Psoas muscle (tissue), 7 donors: ENCODE measurements at regions not wholly inside any gene's neighbourhood (a gene's known extent, or its start where the extent isn't known, plus 50 kb on each side); places are given as distances from the start of the nearest gene placed in this dataset.

ENCODE experiments used
- ATAC-seq, 4 donors: fragments of 200-7000 bp; cut with Tn5 transposase; one replicate each; pipeline ENCODE4 v1.9.1; 2020; ENCODE audit warnings: moderate library complexity in 3 of 4, mild to moderate bottlenecking in 2 of 4
- DNase-seq, 2 donors: peaks; one replicate each; pipeline ENCODE4 v3.0.0-alpha.2; 2020
- H3K27ac ChIP-seq: fragments of 200-600 bp; one replicate; pipeline ENCODE4 v1.8.0; 2022
- H3K27me3 ChIP-seq, 3 donors: fragments of 200-600 bp in 1 of 3; one replicate each; pipeline versions ENCODE4 v1.6.1 to v1.8.0; 2013 to 2022; ENCODE audit warnings: low read length in 2 of 3, mild to moderate bottlenecking in 2 of 3, moderate library complexity in 1 of 3; ENCODE audit not compliant: insufficient read depth in 3 of 3
- H3K36me3 ChIP-seq, 2 donors: fragments of 200-600 bp in 1 of 2; one replicate each; pipeline versions ENCODE4 v1.6.1 to v1.8.0; 2013 to 2022; ENCODE audit warnings: low read depth in 1 of 2, mild to moderate bottlenecking in 1 of 2, moderate library complexity in 1 of 2; ENCODE audit not compliant: insufficient read depth in 1 of 2
- H3K4me1 ChIP-seq: fragments of 200-600 bp; one replicate; pipeline ENCODE4 v1.8.0; 2022
- H3K4me3 ChIP-seq: fragments of 200-600 bp; one replicate; pipeline ENCODE4 v1.8.0; 2022; ENCODE audit warnings: mild to moderate bottlenecking
- H3K9me3 ChIP-seq: fragments of 200-600 bp; one replicate; pipeline ENCODE4 v1.8.0; 2022
- CTCF ChIP-seq: fragments of 200-600 bp; IDR thresholded peaks from one replicate; pipeline ENCODE4 v1.8.0; 2022; ENCODE audit warnings: antibody characterized with exemption
- whole genome bisulfite sequencing, 3 donors: extraction: QIAGEN DNeasy Blood & Tissue Kit; methylation state at CpG; one replicate each; pipeline versions ENCODE4 v1.1.6 to v1.1.7; 2013; 5-methylcytosine and 5-hydroxymethylcytosine counted together
- intact Hi-C, 2 donors: fragments of 100-400 bp; cut with DNase I; formaldehyde crosslinking; loops; one replicate each; pipeline versions ENCODE4 v1.11.0 to v1.14.2; 2022
- donor health status: healthy with polysubstance abuse.
- donor health status: DM: no; HTN: no; CAD: no; lungs with moderate emphysema.
- donor health status: Bipolar disorder and iron deficiency.
- donor health status: healthy.
- donor health status: DM: yes; HTN: yes; CAD: no.
- donor health status: DM: no; HTN: no; CAD: no.
- donor health status: DM: yes; HTN: yes; CAD: no.

GRCh38 chr6:16976385-16977183, 125.3 kb upstream of the STMND1 start:
- no peak for ATAC-seq

GRCh38 chr6:16974704-16975359, 127.0 kb upstream of the STMND1 start:
- no peak overlapping the region for H3K27ac ChIP-seq
- H3K4me3 ChIP-seq, result no peak overlapping the region
- no peak for TF ChIP-seq CTCF
- intact Hi-C loops, result no loop called here
- no peak for DNase-seq
- ATAC-seq, result no peak
- no peaks in the 10 kb centered on the region for H3K4me1 ChIP-seq
- H3K36me3 ChIP-seq, result no peaks in the 10 kb centered on the region
- no peaks in the 10 kb centered on the region for H3K9me3 ChIP-seq
- H3K27me3 ChIP-seq, result peaks cover 0 to 22% (median 2%) of the 10 kb centered on the region in 3 donors
- 51 to 70% (median 55%) methylated on average over 6 of the region's 6 CpGs for WGBS, 3 donors

More at GRCh38 chr6:16976385-16977183, 125.3 kb upstream of the STMND1 start:
- no peak for TF ChIP-seq CTCF
- no peaks in the 10 kb centered on the region for H3K4me1 ChIP-seq
- no peaks in the 10 kb centered on the region for H3K36me3 ChIP-seq
- WGBS, 3 donors, result 94 to 95% (median 94%) methylated on average over 7 of the region's 7 CpGs
- H3K27ac ChIP-seq, result no peak overlapping the region
- no peaks in the 10 kb centered on the region for H3K9me3 ChIP-seq
- DNase-seq, result no peak
- H3K4me3 ChIP-seq, result no peak overlapping the region
- H3K27me3 ChIP-seq, result peaks cover 0 to 33% (median 3%) of the 10 kb centered on the region in 3 donors
- intact Hi-C loops, result no loop called here

DNA sequence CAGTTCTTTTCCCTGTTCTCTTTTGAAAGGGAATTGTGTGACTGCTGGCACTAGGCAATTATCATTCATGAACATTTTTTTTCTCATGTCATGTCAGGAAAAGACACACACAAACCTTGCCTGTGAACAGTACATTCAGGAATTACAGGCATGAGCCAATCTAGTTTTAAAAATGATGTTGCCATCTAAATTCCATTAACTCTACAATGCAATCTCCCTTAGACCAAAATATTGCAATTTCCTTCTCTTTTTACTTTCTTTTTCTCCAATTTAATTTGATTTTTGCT, 127.5 kb upstream of the STMND1 start:
- no peaks in the 10 kb centered on the region for H3K36me3 ChIP-seq
- H3K27me3 ChIP-seq, result peaks cover 0 to 17% (median 2%) of the 10 kb centered on the region in 3 donors
- no peaks in the 10 kb centered on the region for H3K9me3 ChIP-seq
- no peak for TF ChIP-seq CTCF
- ATAC-seq (no peak), DNase-seq (no peak)
- H3K27ac ChIP-seq, result no peak overlapping the region
- intact Hi-C loops, result no loop called here
- H3K4me3 ChIP-seq, result no peak overlapping the region
- no peaks in the 10 kb centered on the region for H3K4me1 ChIP-seq

GRCh38 chr6:16973545-16974386, 128.1 kb upstream of the STMND1 start:
- no peak for TF ChIP-seq CTCF
- peaks cover 0 to 14% (median 2%) of the 10 kb centered on the region in 3 donors for H3K27me3 ChIP-seq
- H3K36me3 ChIP-seq, result no peaks in the 10 kb centered on the region
- no peaks in the 10 kb centered on the region for H3K9me3 ChIP-seq
- no peak overlapping the region for H3K27ac ChIP-seq
- H3K4me3 ChIP-seq, result no peak overlapping the region
- DNase-seq (no peak), ATAC-seq (no peak)
- intact Hi-C loops, result no loop called here
- 82 to 85% (median 85%) methylated on average over 12 of the region's 12 CpGs for WGBS, 3 donors
- no peaks in the 10 kb centered on the region for H3K4me1 ChIP-seq
